Duodenal mucosa (tissue), 2 donors: ENCODE measurements at regions not wholly inside any gene's neighbourhood (a gene's known extent, or its start where the extent isn't known, plus 50 kb on each side); places are given as distances from the start of the nearest gene placed in this dataset.

Experiments used
- H3K27ac ChIP-seq: one replicate; pipeline ENCODE4 v1.7.0; 2013; ENCODE audit warnings: low read depth, low read length
- H3K27me3 ChIP-seq, 2 donors: one replicate each; pipeline ENCODE4 v1.7.0; 2013; ENCODE audit warnings: low read length in 2 of 2, control low read depth in 1 of 2; ENCODE audit not compliant: insufficient read depth in 2 of 2, control insufficient read depth in 1 of 2
- H3K36me3 ChIP-seq, 2 donors: one replicate each; pipeline ENCODE4 v1.7.0; 2013; ENCODE audit warnings: low read length in 2 of 2, control low read depth in 1 of 2; ENCODE audit not compliant: insufficient read depth in 2 of 2, control insufficient read depth in 1 of 2
- H3K4me1 ChIP-seq, 2 donors: one replicate each; pipeline ENCODE4 v1.7.0; 2013; ENCODE audit warnings: low read length in 2 of 2, control low read depth in 1 of 2; ENCODE audit not compliant: insufficient read depth in 2 of 2, control insufficient read depth in 1 of 2
- H3K4me3 ChIP-seq, 2 donors: one replicate each; pipeline ENCODE4 v1.7.0; 2013; ENCODE audit warnings: low read length in 2 of 2, low read depth in 1 of 2
- H3K9ac ChIP-seq, 2 donors: one replicate each; pipeline ENCODE4 v1.7.0; 2013; ENCODE audit warnings: low read length in 2 of 2, low read depth in 1 of 2
- H3K9me3 ChIP-seq, 2 donors: one replicate each; pipeline ENCODE4 v1.7.0; 2013; ENCODE audit warnings: low read length in 2 of 2, control low read depth in 1 of 2; ENCODE audit not compliant: control insufficient read depth in 1 of 2

- H3K9ac ChIP-seq = no peak overlapping the region
- no peak overlapping the region for H3K27ac ChIP-seq
- no peaks in the 10 kb centered on the region for H3K27me3 ChIP-seq
- H3K4me3 ChIP-seq = no peak overlapping the region
- H3K36me3 ChIP-seq = no peaks in the 10 kb centered on the region
- H3K9me3 ChIP-seq = no peaks in the 10 kb centered on the region
- H3K4me1 ChIP-seq = peaks cover 46 to 59% of the 10 kb centered on the region in 2 donors
Observed at GRCh38 chr1:58890113-58890512, 106.3 kb upstream of the JUN start.

- Histone ChIP-seq H3K9ac (no peak overlapping the region), H3K4me3 (no peak overlapping the region), H3K4me1 (peaks cover 46 to 59% of the 10 kb centered on the region in 2 donors), H3K27ac (no peak overlapping the region), H3K9me3 (no peaks in the 10 kb centered on the region), H3K36me3 (no peaks in the 10 kb centered on the region), H3K27me3 (no peaks in the 10 kb centered on the region)
Observed at GRCh38 chr1:58890609-58891008, 106.8 kb upstream of the JUN start.

DNA sequence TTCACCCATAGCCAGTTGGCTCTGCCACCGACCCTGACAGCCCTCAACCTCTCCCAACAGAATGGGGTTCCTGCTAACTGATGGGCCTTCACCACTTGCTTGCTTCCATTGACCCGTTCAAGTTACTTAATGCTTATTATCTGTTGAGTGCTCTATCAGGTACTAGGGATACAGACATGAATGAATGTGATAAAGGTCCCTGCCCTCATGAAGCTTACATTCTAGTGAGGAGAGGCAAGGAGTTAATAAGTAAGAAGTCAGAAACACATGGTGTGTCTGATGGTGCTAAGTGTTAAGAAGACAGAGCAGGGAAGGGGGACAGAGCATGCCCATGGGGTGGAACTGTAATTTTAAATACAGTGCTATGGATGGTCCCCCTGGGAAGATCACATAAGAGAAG, 107.5 kb upstream of the JUN start:
- H3K36me3 ChIP-seq = no peaks in the 10 kb centered on the region
- no peak overlapping the region for H3K27ac ChIP-seq
- H3K27me3 ChIP-seq = no peaks in the 10 kb centered on the region
- H3K9ac ChIP-seq = no peak overlapping the region
- H3K4me3 ChIP-seq = no peak overlapping the region
- peaks cover 46 to 59% of the 10 kb centered on the region in 2 donors for H3K4me1 ChIP-seq
- no peaks in the 10 kb centered on the region for H3K9me3 ChIP-seq

DNA sequence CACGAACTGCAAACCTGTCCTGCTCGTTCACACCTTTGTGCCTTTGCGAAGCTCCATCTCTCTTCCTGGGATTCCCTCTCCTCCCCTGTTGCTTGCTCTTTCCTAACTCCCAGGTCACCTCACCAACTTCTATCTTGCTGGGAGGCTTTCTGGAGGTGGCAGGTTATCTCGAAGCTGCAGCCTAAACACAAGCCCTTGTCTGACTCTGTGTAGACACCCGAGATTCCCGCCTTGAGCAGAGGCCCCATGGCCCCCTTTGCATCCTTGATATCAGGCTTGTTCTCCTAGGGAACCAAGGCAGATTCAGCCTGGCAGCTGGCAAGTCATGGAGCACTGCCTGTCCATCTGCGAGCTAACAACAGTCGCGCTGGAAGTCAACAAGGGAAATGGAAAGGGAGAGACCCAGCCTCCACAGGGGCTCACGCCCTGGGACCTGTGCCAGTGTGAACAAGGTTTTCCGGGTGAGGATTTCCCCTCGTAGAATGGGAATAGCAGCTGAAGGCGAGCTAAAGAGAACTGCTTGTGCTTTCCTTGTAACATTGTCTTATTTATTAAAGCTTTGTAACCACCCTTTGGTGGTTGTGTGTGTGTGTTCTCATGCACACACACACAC, 109.5 kb upstream of the JUN start:
- Histone ChIP-seq H3K27me3 (no peaks in the 10 kb centered on the region), H3K9me3 (no peaks in the 10 kb centered on the region), H3K36me3 (no peaks in the 10 kb centered on the region), H3K27ac (no peak overlapping the region), H3K9ac (peak overlapping the region in 1 of 2 donors; percentile 15), H3K4me3 (no peak overlapping the region), H3K4me1 (peaks cover 57 to 69% of the 10 kb centered on the region in 2 donors)

- Histone ChIP-seq H3K36me3 (no peaks in the 10 kb centered on the region), H3K27me3 (no peaks in the 10 kb centered on the region), H3K4me3 (no peak overlapping the region), H3K9me3 (no peaks in the 10 kb centered on the region), H3K9ac (peak overlapping the region; percentile 10 to 35), H3K4me1 (peaks cover 70 to 72% of the 10 kb centered on the region in 2 donors), H3K27ac (no peak overlapping the region)
Observed at GRCh38 chr1:58895082-58895481, 111.2 kb upstream of the JUN start.

- H3K9me3 ChIP-seq = no peaks in the 10 kb centered on the region
- no peak overlapping the region for H3K4me3 ChIP-seq
- no peaks in the 10 kb centered on the region for H3K36me3 ChIP-seq
- H3K27ac ChIP-seq = no peak overlapping the region
- H3K9ac ChIP-seq = peak overlapping the region; percentile 10 to 35
- no peaks in the 10 kb centered on the region for H3K27me3 ChIP-seq
- H3K4me1 ChIP-seq = peaks cover 71 to 74% of the 10 kb centered on the region in 2 donors
Observed at GRCh38 chr1:58895559-58896145, 111.8 kb upstream of the JUN start.

GRCh38 chr1:58896246-58897183, 112.7 kb upstream of the JUN start:
- H3K27ac ChIP-seq = peak overlapping the region; percentile 26
- H3K4me1 ChIP-seq = peaks cover 67 to 72% of the 10 kb centered on the region in 2 donors
- no peaks in the 10 kb centered on the region for H3K27me3 ChIP-seq
- H3K36me3 ChIP-seq = no peaks in the 10 kb centered on the region
- no peaks in the 10 kb centered on the region for H3K9me3 ChIP-seq
- H3K4me3 ChIP-seq = peak overlapping the region in 1 of 2 donors; percentile 23
- peak overlapping the region; percentile 2 to 40 for H3K9ac ChIP-seq

DNA sequence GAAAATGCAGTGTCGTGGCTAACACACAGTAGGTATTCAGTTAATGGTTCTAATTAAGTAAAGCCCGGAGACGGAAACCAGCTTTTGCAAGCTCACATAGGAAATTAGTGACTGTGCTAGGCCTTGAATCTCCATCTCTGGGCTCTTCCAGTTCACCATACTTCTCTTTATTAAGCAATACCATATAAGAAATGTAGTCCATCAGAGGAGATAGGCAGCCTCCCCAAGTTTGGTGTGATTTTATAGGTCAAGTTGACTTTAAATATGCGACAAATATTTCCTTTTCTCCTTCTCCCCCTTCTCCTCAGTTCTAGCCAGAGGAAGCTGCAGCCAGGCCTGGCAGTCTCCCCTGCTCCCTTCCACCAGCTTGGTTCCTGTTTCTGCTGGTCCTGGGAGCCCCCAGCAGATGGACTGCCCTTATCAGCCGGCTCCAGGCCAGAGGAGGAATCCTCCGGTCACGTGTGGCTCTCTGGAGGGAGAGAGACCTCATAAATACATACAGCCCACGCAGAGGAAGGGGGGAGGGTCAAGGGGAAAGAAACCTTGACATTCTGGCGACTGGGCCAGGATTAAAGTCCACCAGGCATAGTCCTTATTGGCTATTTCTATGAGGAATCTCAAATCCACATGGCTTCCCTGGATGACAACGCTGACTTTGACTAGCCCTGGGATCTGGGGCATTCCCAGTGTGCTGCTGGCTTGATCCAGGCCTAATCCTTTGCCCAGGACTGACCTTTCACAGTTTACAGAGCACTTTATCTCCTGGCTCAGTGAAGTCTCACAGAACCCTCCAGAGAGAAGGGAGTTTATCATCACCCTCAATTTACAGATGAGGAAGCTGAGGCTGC, 115.1 kb upstream of the JUN start:
- no peak overlapping the region for H3K9ac ChIP-seq
- peak overlapping the region; percentile 36 for H3K27ac ChIP-seq
- H3K4me1 ChIP-seq = peaks cover 64 to 66% of the 10 kb centered on the region in 2 donors
- no peaks in the 10 kb centered on the region for H3K9me3 ChIP-seq
- H3K27me3 ChIP-seq = no peaks in the 10 kb centered on the region
- peak overlapping the region in 1 of 2 donors; percentile 25 for H3K4me3 ChIP-seq
- H3K36me3 ChIP-seq = no peaks in the 10 kb centered on the region

GRCh38 chr1:58899587-58900271, 115.9 kb upstream of the JUN start:
- peak overlapping the region in 1 of 2 donors; percentile 25 for H3K4me3 ChIP-seq
- no peaks in the 10 kb centered on the region for H3K36me3 ChIP-seq
- peaks cover 68 to 70% of the 10 kb centered on the region in 2 donors for H3K4me1 ChIP-seq
- no peak overlapping the region for H3K27ac ChIP-seq
- no peaks in the 10 kb centered on the region for H3K9me3 ChIP-seq
- no peak overlapping the region for H3K9ac ChIP-seq
- no peaks in the 10 kb centered on the region for H3K27me3 ChIP-seq
